ENCODE measurements at regions not wholly inside any gene's neighbourhood (a gene's known extent, or its start where the extent isn't known, plus 50 kb on each side); places are given as distances from the start of the nearest gene placed in this dataset.
"Not testable (repeated sequence)": the region's sequence is repeated elsewhere in the genome, so short reads cannot be mapped to it uniquely, and the experiment has no call there.

DNA sequence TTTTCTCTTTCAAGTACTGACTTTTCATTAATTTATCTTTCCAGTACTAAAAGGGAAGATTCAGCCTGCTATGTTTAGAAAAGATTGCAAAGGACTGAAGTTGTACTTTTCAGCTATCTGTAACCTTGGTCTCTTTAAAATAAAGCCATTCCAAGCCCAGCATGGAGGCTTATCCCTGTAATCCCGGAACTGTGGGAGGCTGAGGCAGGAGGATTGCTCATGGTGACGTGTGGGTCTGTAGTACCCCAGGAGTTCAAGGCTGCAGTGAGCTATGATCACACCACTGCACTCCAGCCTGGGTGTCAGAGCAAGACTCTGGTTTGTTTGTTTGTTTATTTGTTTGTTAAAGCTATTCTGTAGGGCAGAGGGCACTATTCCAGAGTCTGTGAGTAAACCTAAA, 50.6 kb upstream of the TMEM170B start:
- no peak for DNase-seq

GRCh38 chr6:11486486-11486885, 51.1 kb upstream of the TMEM170B start:
- no peak for DNase-seq

GRCh38 chr6:11486051-11486450, 51.5 kb upstream of the TMEM170B start:
- DNase-seq: no peak

DNA sequence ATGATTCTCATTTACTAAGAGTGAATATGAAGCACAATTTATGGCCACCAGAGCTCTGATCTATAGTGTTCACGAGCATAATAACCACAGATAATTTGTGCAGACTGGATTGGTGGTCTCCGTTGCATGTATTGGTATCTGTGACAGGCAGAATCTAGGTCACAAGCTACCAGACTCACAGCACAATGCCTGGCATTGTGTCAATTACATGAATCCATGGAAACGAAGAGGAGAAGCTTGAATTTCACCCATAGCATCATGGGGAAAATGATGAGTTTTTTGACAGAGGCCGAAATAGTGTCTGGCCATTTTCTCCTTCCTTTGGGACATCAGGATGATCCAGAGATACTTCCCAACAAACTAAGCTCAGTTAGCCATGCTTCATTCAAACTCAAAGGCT, 52.3 kb upstream of the TMEM170B start:
- no peak for DNase-seq

DNA sequence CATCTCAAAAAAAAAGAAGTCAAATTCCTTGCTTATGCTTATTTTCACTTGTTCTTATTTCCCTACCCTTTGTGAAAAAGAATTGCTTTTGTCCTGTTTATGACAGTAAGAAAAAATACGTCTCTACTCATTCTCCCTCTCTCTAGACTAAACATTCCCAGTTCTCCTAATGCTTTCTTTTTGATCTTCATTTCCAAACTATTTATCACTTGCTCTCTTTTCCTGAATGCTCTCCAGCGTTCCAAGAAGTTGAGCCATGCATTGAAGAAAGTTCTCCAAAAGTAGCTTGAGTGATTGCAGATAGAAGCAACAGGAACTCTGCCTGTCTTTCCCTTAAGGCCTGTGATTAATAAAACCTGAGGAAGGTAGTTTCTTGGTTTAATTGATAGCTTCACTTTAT, 53.1 kb upstream of the TMEM170B start:
- no peak for DNase-seq

DNA sequence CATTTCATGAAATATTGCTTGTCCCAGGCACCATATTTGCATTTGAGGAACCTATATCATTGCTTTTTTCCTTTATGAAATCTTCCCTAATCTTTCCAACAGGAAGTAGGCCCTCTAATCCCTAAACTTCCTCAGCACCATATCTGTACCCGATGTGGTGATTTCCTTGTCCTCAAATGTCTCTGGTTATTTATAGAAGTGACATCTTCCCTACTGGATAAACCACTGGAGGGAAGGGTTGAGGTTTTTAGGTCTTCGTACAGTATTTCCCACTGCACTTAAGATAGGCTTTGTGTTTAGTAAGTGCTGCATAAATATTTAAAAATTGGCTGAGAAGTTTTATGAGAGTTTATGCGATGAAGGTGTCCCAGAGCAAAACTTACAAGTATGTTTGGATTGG, 54.9 kb upstream of the TMEM170B start:
- DNase-seq: no peak

- no peak for DNase-seq
Measured at GRCh38 chr6:11480541-11480940, 57.0 kb upstream of the TMEM170B start.

DNA sequence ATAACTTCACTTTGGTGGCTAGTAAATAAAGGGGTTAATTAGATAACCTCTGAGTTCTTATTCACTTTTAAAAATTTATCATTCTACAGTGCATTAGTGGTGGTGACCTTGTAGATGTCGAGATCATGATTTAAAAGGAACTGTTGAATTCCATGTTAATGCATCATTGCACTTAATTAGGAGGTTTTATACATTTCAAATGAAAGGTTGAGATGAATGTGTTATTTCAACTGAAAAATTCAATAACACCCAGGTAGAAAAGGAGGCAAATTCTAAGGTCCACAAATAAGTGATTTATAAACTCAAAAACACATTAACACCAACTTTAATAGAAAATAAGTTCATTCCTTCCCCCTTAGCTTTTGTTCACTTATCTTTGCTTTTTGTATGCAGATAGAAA, 58.3 kb upstream of the TMEM170B start:
- no peak for DNase-seq

- DNase-seq: no peak
Measured at GRCh38 chr6:11478586-11478985, 59.0 kb upstream of the TMEM170B start.

- DNase-seq: no peak
Measured at GRCh38 chr6:11475016-11475415, 62.5 kb upstream of the TMEM170B start.

DNA sequence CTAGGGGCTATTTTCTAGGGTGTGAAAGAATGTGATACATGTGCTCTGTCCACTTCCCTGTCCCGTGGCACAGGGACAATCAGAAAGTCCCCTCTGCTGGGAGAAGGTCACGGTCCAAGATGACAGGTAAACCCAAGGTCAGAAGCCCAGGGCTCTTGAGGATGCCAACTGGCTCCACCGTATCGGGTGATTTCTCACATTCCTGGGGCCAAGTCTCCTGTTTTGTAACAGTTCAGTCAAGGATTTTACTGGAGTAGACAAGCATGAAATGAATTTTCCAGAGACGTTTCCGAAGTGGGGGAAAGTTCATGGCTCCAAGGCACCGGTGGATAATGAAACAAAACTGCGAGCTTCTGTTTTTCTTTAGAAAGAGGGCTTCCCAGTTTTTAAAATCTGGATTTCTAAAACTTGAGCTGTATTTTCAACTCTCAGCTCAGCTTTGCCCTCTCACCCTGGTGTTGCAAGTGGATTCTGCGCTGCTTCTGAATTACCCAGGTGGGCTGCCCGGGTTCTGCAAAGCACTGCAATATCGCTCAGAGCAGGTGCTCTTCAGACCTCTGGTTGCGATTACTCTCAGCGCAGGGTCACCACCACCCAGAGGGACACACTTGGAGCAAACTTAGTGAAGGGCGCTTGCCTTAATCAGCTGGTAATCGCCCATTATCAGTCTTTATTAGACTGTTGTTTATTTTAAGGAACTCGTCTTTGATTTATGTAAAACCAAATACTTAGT, 64.4 kb upstream of the TMEM170B start:
- no peak for DNase-seq

GRCh38 chr6:11471261-11471660, 66.3 kb upstream of the TMEM170B start:
- no peak for DNase-seq

GRCh38 chr6:11469684-11470083, 67.9 kb upstream of the TMEM170B start:
- no peak for DNase-seq

- DNase-seq: not testable (repeated sequence)
Measured at GRCh38 chr6:11468271-11468670, 69.3 kb upstream of the TMEM170B start.

DNA sequence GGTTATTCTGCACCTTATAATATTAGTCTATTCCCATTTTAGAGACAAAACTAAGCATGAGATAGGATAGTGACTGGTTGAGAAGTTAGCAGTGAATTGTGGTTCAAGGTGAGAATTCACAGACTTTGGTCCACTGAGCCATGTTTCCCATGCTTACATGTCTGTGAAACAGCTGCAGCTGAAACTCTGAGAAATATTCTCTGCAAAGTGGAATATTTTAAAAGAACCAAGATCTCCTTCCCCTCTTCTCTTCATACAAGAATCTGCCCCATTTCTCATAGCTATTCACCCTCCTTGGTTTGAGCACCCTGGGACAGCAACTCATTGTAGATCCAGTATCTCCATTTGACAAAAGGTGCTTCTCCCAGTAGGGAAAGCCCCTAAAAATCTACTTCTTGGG, 70.2 kb upstream of the TMEM170B start:
- no peak for DNase-seq

GRCh38 chr6:11463398-11463780, 74.2 kb upstream of the TMEM170B start:
- DNase-seq: no peak

- DNase-seq: no peak
Measured at GRCh38 chr6:11462742-11463397, 74.7 kb upstream of the TMEM170B start.

DNA sequence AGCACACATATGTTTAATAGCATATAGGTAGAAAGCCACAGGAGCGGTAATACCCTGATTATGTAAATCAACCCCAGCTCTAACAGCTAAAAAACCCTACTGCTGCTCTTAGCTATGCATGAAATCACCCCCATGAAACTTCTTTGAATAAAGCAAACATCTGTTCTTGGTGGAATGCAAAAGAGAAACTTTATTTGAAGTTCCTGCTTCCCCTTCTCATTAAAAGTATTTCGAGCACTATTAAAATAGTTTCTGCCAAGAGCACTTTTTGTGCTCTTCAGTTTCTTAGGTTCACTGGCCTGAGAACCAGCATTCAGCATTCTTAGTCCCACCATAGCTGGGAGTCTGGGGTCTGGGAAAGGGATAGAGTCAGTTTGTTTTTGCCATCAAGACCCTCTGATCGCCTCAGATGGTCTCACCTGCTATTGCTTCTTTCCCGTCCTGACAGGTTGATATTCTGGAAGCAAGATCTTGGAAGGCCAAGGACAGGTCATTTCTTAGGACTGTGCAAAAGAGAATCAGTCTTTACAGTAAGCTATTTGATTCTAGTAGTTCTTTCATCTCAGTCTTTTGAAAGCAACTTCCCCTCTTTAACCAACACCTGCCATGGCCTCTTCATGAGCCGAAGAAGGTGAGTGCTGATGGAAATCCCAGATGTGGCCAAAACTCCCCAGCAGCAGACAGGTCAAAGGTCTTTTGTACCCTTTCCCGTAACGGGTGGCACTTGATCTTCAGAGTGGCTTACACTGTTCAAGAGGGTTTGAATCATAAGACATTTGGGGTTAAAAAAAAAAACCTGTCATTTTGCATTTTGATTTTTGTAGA, 76.5 kb upstream of the TMEM170B start:
- DNase-seq: no peak

DNA sequence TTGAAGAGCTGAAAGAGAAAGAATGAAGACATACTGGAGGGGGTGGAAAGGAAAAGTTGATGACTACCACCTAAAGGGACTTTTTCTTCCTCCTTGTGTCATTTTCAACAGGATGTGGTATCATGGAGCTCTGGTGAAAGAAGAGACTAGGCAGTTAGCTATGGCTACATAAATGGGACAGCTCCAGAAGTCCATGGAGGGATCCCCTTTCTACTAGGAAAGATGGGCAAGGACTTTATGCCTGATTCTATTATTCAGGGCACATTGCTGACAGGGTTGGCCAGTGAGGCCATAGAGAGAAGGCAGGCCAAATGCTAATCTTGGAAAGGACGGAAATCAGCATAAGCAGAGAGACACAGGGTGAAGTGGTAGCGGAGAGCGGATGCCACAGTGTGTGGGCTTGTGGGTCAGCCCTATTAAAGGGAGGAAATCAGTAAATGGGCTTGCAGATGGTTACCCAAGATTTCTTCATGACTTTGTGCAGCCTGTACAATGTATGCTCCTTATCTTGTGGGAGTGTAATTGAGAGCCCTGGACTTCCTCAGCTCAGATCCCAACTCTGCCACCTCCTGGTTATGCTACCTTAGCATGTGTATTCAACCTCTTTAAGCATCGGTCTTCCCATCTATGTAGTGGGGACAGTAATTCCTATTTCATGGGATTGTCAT, 77.4 kb upstream of the TMEM170B start:
- DNase-seq: no peak

DNA sequence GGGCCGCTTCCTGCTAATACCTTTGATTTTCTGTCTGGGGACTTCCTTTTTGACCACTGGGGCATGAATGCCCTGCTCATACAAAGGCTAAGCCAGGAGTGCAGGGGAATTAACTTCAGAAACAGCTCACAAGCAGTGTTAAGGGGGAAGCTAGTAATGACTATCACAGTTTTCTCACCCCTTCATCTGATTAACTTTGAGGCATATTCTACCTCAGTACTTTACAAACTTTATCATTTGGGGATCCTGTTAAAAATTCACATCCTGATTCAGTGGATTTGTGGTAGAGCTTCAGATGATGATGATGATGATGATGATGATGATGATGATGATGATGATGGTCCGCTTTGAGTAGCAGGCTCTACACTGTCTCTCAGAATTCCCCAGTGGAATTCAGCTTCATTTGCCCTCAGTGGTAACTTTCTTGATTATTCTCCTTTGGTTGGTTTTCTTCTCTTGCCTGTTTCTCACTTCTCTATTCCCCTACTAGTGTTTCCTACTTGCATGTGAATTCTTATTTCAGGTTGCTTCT, 78.4 kb upstream of the TMEM170B start:
- DNase-seq: no peak

DNA sequence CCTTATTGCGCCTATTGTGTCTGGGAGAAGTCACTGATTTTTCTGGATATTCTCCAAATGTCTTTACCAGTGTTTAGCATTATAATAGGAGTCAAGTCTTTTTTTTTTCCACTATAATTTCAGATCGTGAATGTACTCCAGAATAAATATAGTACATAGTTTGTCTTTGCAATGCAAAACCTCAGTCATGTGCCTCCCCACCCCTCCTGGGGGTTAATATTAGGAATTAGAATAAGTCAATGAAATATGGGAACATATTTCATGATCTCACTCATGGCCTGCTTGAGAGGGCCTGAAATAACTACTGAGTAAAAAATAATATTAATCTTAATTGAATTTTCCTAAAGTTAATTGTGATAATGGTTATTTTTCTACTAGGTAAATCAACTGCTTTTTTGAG, 79.0 kb upstream of the TMEM170B start:
- DNase-seq: no peak

DNA sequence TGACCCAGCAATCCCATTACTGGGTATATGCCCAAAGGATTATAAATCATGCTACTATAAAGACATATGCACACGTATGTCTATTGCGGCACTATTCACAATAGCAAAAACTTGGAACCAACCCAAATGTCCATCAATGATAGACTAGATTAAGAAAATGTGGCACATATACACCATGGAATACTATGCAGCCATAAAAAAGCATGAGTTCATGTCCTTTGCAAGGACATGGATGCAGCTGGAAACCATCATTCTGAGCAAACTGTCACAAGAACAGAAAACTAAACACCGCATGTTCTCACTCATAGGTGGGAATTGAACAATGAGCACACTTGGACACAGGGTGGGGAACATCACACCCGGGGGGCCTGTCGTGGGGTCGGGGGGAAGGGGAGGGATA, 80.1 kb upstream of the TMEM170B start:
- not testable (repeated sequence) for DNase-seq

DNA sequence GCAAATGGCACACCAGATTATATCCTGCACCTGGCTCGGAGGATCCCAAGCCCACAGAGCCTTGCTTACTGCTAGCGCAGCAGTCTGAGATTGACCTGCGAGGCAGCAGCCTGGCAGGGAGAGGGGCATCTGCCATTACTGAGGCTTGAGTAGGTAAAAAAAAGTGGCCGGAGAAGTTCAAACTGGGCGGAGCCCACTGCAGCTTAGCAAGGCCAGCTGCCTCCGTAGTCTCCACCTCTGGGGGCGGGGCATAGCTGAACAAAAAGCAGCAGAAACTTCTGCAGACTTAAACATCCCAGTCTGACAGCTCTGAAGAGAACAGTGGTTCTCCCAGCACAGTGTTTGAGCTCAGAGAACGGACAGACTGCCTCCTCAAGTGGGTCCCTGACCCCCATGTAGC, 85.4 kb upstream of the TMEM170B start:
- not testable (repeated sequence) for DNase-seq
